Fibroblast of the aortic adventitia (primary cell): ENCODE measurements at regions not wholly inside any gene's neighbourhood (a gene's known extent, or its start where the extent isn't known, plus 50 kb on each side); places are given as distances from the start of the nearest gene placed in this dataset.
A peak's percentile ranks its signal among the peaks of the same experiment; 100 is the strongest.

Experiments used
- DNase-seq: peaks from one replicate; pipeline ENCODE4 v3.0.0-alpha.2; 2010; ENCODE audit warnings: low read depth
- H3K4me3 ChIP-seq: 2 replicates; pipeline ENCODE4 v1.5.1; 2011; ENCODE audit warnings: low read depth, mild to moderate bottlenecking, control low read depth, low read length, moderate library complexity
- CTCF ChIP-seq: IDR thresholded peaks from 2 replicates; pipeline ENCODE4 v1.5.1; 2011; ENCODE audit warnings: mild to moderate bottlenecking, low read length, control low read depth, inconsistent platforms; ENCODE audit not compliant: insufficient read depth

- H3K4me3 ChIP-seq, result no peak overlapping the region
- no peak for TF ChIP-seq CTCF
- DNase-seq, result no peak
Observed at GRCh38 chr5:51895834-51896233, 512.6 kb downstream of the ISL1 start.

GRCh38 chr5:51902512-51902911, 519.3 kb downstream of the ISL1 start:
- no peak for DNase-seq
- TF ChIP-seq CTCF, result no peak
- no peak overlapping the region for H3K4me3 ChIP-seq

GRCh38 chr5:51908215-51908614, 525.0 kb downstream of the ISL1 start:
- DNase-seq, result no peak
- TF ChIP-seq CTCF, result no peak

GRCh38 chr5:51944500-51945125, 561.4 kb downstream of the ISL1 start:
- TF ChIP-seq CTCF, result no peak
- no peak overlapping the region for H3K4me3 ChIP-seq
- no peak for DNase-seq

More at GRCh38 chr5:51908215-51908614, 525.0 kb downstream of the ISL1 start:
- no peak overlapping the region for H3K4me3 ChIP-seq

GRCh38 chr5:51958473-51958872, 575.2 kb downstream of the ISL1 start:
- no peak for TF ChIP-seq CTCF
- no peak for DNase-seq
- no peak overlapping the region for H3K4me3 ChIP-seq

GRCh38 chr5:51960617-51961121, 577.4 kb downstream of the ISL1 start:
- no peak overlapping the region for H3K4me3 ChIP-seq
- peak; percentile 23 for TF ChIP-seq CTCF
- peak; percentile 2 for DNase-seq

GRCh38 chr5:51961154-51961562, 577.9 kb downstream of the ISL1 start:
- H3K4me3 ChIP-seq, result no peak overlapping the region
- no peak for TF ChIP-seq CTCF
- no peak for DNase-seq
